ENCODE measurements at regions not wholly inside any gene's neighbourhood (a gene's known extent, or its start where the extent isn't known, plus 50 kb on each side); places are given as distances from the start of the nearest gene placed in this dataset.

- TF ChIP-seq CTCF (IDR thresholded peaks at IDR 0.05; ENCODE audit: extremely low read depth, missing control alignments): no peak
- no peak for DNase-seq (ENCODE audit: low spot score)
Measured at GRCh38 chr9:81108391-81108790, 581.0 kb downstream of the TLE1 start.

DNA sequence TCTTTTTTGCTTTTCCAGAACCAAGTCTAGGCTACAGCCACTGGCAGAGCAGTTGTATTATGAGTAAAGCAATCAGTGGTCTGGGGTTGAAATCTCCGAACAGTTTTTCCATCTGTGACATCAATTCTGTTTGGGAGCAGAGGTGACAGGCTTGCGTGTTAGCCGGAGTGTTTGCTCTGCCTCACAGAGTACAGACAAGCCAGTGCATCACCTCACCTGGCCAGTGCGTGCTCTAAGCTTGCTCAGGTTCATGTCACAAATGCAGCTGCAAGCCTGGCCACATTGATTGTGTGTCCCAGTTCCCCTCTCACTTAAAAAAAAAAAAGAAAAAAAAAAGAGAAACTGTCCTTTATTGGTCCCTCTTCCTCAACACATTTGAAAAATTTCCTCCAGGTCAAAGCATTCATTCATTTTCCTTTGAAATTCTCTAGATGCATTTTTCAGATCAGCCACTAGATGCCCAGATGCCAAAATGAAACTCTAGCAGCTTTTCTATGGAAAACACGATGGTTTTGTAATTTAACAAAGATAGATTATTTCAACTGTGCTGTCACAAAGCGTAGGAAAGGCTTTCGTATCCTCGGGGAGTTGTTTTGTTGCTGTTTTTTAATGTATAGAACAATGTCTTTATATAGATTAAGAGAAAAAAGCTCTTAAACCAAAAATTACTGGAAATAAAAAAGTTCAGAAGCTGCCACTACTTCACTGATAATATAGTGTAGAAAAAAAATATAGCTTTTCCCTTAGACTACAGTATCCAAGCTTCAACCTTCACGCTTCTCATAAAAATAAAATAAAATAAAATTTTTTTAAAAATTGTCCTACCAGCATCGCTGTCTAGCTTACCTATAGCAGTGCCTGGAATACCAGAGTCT lies 585.5 kb downstream of the TLE1 start:
- no peak for DNase-seq (ENCODE audit: low spot score)
- no peak for TF ChIP-seq CTCF (IDR thresholded peaks at IDR 0.05; ENCODE audit: extremely low read depth, missing control alignments)

DNA sequence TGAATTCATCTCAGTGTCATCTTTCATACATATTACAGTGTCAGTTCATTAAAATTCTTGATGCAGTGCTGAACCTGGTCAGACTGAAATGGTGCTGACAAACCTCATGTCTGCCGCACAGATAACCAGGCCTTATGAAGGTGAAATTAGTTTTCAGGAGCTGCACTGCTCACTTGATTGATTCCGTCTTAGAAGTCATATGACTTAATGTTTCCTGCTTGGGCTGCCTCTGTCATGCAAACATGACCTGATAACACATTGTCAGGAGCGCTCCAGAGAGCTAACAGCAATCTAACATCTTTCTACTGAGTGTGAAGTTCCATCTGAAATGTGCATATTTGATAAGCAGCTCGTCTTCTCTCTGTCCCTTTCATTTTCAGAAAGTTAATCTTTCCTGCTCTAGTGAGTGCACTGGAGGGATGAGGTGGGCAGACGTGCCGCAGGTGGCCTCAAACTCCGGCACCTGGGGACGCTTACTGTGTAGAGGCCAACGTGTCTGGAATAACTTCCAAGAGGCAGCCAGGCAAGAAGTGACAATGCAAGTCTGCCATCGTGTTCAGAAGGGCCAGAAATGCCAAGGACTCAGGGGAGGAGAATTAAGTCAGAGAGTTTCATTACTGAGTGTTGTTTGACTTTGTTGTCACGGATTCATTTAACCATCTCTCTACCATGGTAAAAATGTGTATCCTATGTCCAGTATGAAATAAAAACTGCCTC lies 592.1 kb downstream of the TLE1 start:
- TF ChIP-seq CTCF (IDR thresholded peaks at IDR 0.05; ENCODE audit: extremely low read depth, missing control alignments): no peak
- DNase-seq (ENCODE audit: low spot score): no peak

DNA sequence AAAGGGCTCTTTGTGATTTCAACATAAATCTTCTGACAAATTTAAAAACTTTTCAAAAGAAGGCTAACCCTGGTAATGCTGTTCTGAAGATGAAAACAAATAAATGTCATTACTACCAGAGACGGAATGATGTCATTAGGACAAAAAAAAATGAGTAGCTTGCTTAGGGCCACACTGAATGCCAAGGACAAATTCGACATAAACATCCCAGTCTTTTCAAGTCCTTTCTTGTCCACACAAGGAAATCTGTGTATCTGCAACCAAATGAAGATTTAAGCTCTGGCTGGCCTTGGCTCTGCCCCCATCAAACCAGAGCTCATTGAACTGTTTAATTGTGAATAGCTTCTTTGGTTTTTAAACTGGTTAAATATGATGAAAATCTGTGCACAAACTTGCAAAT lies 592.7 kb downstream of the TLE1 start:
- no peak for DNase-seq (ENCODE audit: low spot score)

DNA sequence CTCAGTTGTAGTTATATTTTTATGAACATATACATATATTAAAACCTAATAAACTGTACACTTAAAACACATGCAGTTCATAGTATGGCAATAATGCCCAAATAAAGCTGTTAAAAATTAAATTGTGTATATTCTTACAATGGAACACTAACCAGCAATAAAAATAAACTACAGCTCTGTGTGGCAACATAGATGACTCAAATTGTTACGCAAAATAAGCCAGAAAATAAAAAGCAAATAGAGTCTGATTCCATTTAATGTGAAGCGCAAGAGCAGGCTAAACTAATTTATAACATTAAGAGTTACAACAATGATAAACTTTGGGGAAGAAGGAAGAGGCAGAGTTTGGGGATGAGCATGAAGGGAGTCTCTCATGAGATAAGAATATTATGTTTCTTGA lies 597.3 kb downstream of the TLE1 start:
- TF ChIP-seq CTCF (IDR thresholded peaks at IDR 0.05; ENCODE audit: extremely low read depth, missing control alignments): no peak
- no peak for DNase-seq (ENCODE audit: low spot score)

More for the DNA sequence above, 592.7 kb downstream of the TLE1 start:
- TF ChIP-seq CTCF (IDR thresholded peaks at IDR 0.05; ENCODE audit: extremely low read depth, missing control alignments): no peak

DNA sequence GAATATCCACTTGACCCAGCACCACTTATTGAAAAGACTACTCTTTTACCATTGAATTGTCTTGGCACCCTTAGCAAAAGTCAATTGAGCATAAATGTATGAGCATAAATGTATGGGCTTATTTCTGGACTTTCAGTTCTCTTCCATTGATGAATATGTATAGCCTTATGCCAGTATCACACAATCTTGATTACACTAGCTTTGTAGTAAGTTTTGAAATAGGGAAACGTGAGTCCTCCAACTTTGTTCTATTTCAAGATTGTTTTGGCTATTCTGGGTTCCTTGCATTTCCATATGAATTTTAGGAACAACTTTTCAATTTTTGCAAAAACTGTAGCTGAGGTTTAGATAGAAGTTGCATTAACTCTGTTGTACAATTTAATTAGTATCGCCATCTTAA lies 601.0 kb downstream of the TLE1 start:
- DNase-seq (ENCODE audit: low spot score): no peak
- TF ChIP-seq CTCF (IDR thresholded peaks at IDR 0.05; ENCODE audit: extremely low read depth, missing control alignments): no peak

DNA sequence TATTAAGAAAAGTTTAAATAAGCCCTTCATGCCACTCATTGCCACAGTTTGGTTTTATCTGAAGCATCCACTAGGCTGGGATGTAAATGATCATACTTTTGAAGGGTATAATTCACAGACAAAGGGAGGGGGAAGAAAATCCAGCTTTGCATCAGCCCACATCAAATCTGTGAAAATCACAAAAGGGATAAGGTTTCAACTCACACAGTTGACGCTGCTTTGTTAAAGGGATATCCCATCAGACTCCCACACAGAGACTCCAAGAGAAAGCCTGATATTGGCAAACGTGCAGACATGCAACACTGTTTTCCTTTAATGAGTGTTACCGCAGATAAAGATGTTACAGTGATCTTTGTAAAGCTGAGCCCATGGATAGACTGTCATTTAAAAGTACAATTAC lies 602.9 kb downstream of the TLE1 start:
- DNase-seq (ENCODE audit: low spot score): no peak
- TF ChIP-seq CTCF (IDR thresholded peaks at IDR 0.05; ENCODE audit: extremely low read depth, missing control alignments): no peak
